Endothelial cell of umbilical vein (primary cell): ENCODE measurements at regions not wholly inside any gene's neighbourhood (a gene's known extent, or its start where the extent isn't known, plus 50 kb on each side); places are given as distances from the start of the nearest gene placed in this dataset.

Experiments
- BruUV-seq: library from RNA; stranded (reverse); fragments of 400-500 nt; replicated peaks from 2 replicates; lab custom pipeline; 2021; lab: Mats Ljungman, UMichigan
- CTCF ChIA-PET: fragments of 300-600, 350-600 bp; sonication (Branson Sonifier 250); formaldehyde crosslinking; loops from one replicate; lab custom pipeline; 2021; ENCODE audit warnings: antibody characterized with exemption, inconsistent platforms; lab: Charles Lee
- POLR2A ChIA-PET: fragments of 300-600, 350-600 bp; sonication (Branson Sonifier 250); formaldehyde crosslinking; loops from one replicate; lab custom pipeline; 2021; ENCODE audit warnings: antibody characterized with exemption, inconsistent platforms; lab: Charles Lee
- DNase-seq: peaks from one replicate; pipeline ENCODE4 v3.0.0-alpha.2; 2011; ENCODE audit warnings: low read depth, low spot score
- FAIRE-seq: peaks from 2 replicates; lab custom pipeline; 2011; peaks lifted over from hg19 to GRCh38; lab: Jason Lieb, UNC
- H2AFZ ChIP-seq: 2 replicates; pipeline ENCODE4 v1.6.0; 2012; ENCODE audit warnings: low read depth, low read length, control low read depth, inconsistent platforms
- H3K27ac ChIP-seq: 2 replicates; pipeline ENCODE4 v1.5.1; 2011; ENCODE audit warnings: low read depth, mild to moderate bottlenecking, control low read depth, low read length, moderate library complexity; ENCODE audit not compliant: insufficient read depth
- H3K27me3 ChIP-seq, 2 experiments: 2 replicates each; pipeline versions ENCODE4 v1.6.0 to v1.6.1; 2011; ENCODE audit warnings: low read length in 2 of 2, mixed read lengths in 1 of 2; ENCODE audit not compliant: control insufficient read depth in 2 of 2, insufficient read depth in 2 of 2
- H3K36me3 ChIP-seq, 2 experiments: 2 replicates in 1 of 2; 3 replicates in 1 of 2; pipeline ENCODE4 v1.5.1; 2011; ENCODE audit warnings: low read length in 2 of 2, mild to moderate bottlenecking in 1 of 2, moderate library complexity in 1 of 2; ENCODE audit not compliant: control insufficient read depth in 2 of 2, insufficient read depth in 2 of 2; ENCODE audit errors: extremely low read depth in 1 of 2
- H3K4me1 ChIP-seq: 3 replicates; pipeline ENCODE4 v1.5.1; 2011; ENCODE audit warnings: mild to moderate bottlenecking, low read length; ENCODE audit not compliant: control insufficient read depth, insufficient read depth; ENCODE audit errors: extremely low read depth
- H3K4me2 ChIP-seq: 2 replicates; pipeline ENCODE4 v1.6.1; 2011; ENCODE audit warnings: low read length, control low read depth, mixed read lengths; ENCODE audit not compliant: insufficient read depth
- H3K4me3 ChIP-seq, 3 experiments: fragments of 200-600 bp in 1 of 3; sonication (generic), shearing (Covaris generic) in 1 of 3; replicated peaks in 1 of 3; 2 replicates each; pipeline ENCODE4 v1.5.1; 2011 to 2016; ENCODE audit warnings: control low read depth in 3 of 3, low read length in 3 of 3, mild to moderate bottlenecking in 2 of 3, inconsistent platforms in 1 of 3, low read depth in 1 of 3, moderate library complexity in 1 of 3; ENCODE audit not compliant: insufficient read depth in 1 of 3
- H3K79me2 ChIP-seq: 2 replicates; pipeline ENCODE4 v1.6.0; 2012; ENCODE audit warnings: low read length, inconsistent platforms; ENCODE audit not compliant: control insufficient read depth, insufficient read depth
- H3K9ac ChIP-seq: replicated peaks from 2 replicates; pipeline ENCODE3; 2011; ENCODE audit warnings: low read length, control low read depth; ENCODE audit not compliant: insufficient read depth; ENCODE audit errors: extremely low read depth
- H3K9me1 ChIP-seq: replicated peaks from 3 replicates; pipeline ENCODE4 v1.6.0; 2011; ENCODE audit warnings: mild to moderate bottlenecking, low read length; ENCODE audit not compliant: control insufficient read depth, insufficient read depth; ENCODE audit errors: extremely low read depth
- H3K9me3 ChIP-seq: replicated peaks from 2 replicates; pipeline ENCODE4 v1.5.1; 2012; ENCODE audit warnings: low read length, inconsistent platforms; ENCODE audit not compliant: control insufficient read depth, insufficient read depth
- H4K20me1 ChIP-seq: replicated peaks from 2 replicates; pipeline ENCODE3; 2011; ENCODE audit warnings: mild to moderate bottlenecking, low read length; ENCODE audit not compliant: control insufficient read depth, insufficient read depth; ENCODE audit errors: extremely low read depth
- CTCF ChIP-seq, 2 donors: IDR thresholded peaks; 1 replicate in 1 of 2; 2 replicates in 1 of 2; pipeline ENCODE4 v1.5.1; 2011; ENCODE audit warnings: low read length in 2 of 2, mild to moderate bottlenecking in 2 of 2, moderate library complexity in 2 of 2, control low read depth in 1 of 2, inconsistent platforms in 1 of 2, low read depth in 1 of 2; ENCODE audit not compliant: insufficient read depth in 1 of 2; ENCODE audit errors: extremely low read depth in 1 of 2
- EZH2 ChIP-seq: IDR thresholded peaks from 2 replicates; pipeline ENCODE4 v1.6.1; 2012; ENCODE audit warnings: borderline replicate concordance, low read depth, mild to moderate bottlenecking, moderate library complexity, low read length, inconsistent platforms; ENCODE audit not compliant: severe bottlenecking
- FOS ChIP-seq: IDR thresholded peaks from 2 replicates; pipeline ENCODE4 v1.6.1; 2011; ENCODE audit warnings: mild to moderate bottlenecking, low read length, moderate library complexity, borderline replicate concordance; ENCODE audit not compliant: insufficient read depth
- GATA2 ChIP-seq: IDR thresholded peaks from 2 replicates; pipeline ENCODE4 v1.7.0; 2011; ENCODE audit warnings: low read depth, mild to moderate bottlenecking, moderate library complexity, mixed read lengths, low read length; ENCODE audit not compliant: insufficient read length, insufficient read depth
- JUN ChIP-seq: IDR thresholded peaks from 2 replicates; pipeline ENCODE4 v1.6.1; 2011; ENCODE audit warnings: borderline replicate concordance, low read depth; ENCODE audit not compliant: insufficient read length, insufficient read depth
- MYC ChIP-seq: IDR thresholded peaks from one replicate; pipeline ENCODE4 v1.6.1; 2011; ENCODE audit warnings: mild to moderate bottlenecking, low read depth, low read length
- POLR2A ChIP-seq: IDR thresholded peaks from 2 replicates; pipeline ENCODE4 v1.6.1; 2012; ENCODE audit warnings: low read depth, mild to moderate bottlenecking, control low read depth, low read length
- POLR2AphosphoS5 ChIP-seq: IDR thresholded peaks from 2 replicates; pipeline ENCODE4 v1.6.1; 2012; ENCODE audit warnings: low read depth, mild to moderate bottlenecking, control low read depth, low read length, moderate library complexity; ENCODE audit not compliant: insufficient read depth
- dilution Hi-C: fragments of 300-500 bp; cut with MboI; formaldehyde crosslinking; loops from one replicate; pipeline ENCODE4 v1.15.0; 2019; ENCODE audit warnings: low sequenced_read_pairs; ENCODE audit not compliant: extremely low pct_ligation_motif_present
- intact Hi-C: fragments of 100-400 bp; cut with micrococcal nuclease; formaldehyde crosslinking; loops from one replicate; pipeline ENCODE4 v1.10.0; 2022
- TF ChIP-seq, protein P1 (sequence below): IDR thresholded peaks from 2 replicates; pipeline ENCODE4 v1.6.1; 2011; ENCODE audit not compliant: insufficient read depth, insufficient read length

DNA sequence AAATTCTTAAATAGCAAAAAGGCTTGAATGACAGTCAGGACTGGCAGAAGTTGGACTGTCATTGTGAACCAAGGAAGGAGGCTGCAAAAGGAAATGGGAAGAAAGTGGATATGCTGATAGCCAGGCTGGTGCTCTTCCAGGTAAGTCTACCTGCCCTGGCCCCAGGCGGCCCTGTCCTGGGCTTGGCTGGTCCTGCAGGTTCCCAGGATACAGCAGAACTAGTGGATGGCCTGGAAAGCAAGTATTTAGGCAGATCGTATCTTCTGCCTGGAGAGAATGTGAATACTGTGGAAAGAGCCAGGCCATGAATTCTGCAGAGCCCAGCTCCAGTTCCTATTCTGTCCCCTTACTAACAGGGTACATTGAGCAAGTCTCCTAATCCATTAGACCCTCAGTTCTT is 149.3 kb downstream of the SEC61B start:
- Histone ChIP-seq H3K79me2 (no peaks in the 10 kb centered on the region), H3K36me3 (no peaks in the 10 kb centered on the region), H3K4me1 (peaks cover 14% of the 10 kb centered on the region), H4K20me1 (no peaks in the 10 kb centered on the region), H3K4me3 (no peak overlapping the region), H3K9me1 (no peaks in the 10 kb centered on the region), H2AFZ (no peak overlapping the region), H3K27ac (no peak overlapping the region), H3K4me2 (no peak overlapping the region), H3K9ac (no peak overlapping the region), H3K9me3 (no peaks in the 10 kb centered on the region), H3K27me3 (no peaks in the 10 kb centered on the region)
- intact Hi-C loops: no loop called here
- BruUV-seq: no TSS peak
- TF ChIP-seq GATA2 (no peak), EZH2 (no peak), POLR2A (no peak), JUN (no peak), POLR2AphosphoS5 (no peak), FOS (no peak), CTCF (IDR thresholded peaks at IDR 0.05; ENCODE audit: extremely low read depth in 1 of 2, insufficient read depth in 1 of 2, low read depth in 1 of 2, low read length in 2 of 2) (no peak), MYC (no peak)
- TF ChIP-seq, protein P1, sequence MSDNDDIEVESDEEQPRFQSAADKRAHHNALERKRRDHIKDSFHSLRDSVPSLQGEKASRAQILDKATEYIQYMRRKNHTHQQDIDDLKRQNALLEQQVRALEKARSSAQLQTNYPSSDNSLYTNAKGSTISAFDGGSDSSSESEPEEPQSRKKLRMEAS: no peak
- DNase-seq: no peak
- dilution Hi-C loops: no loop called here
- CTCF ChIA-PET: no interaction called here
- POLR2A ChIA-PET: no interaction called here
- no peak for FAIRE-seq
